IMR-90 (cell line): ENCODE measurements at regions not wholly inside any gene's neighbourhood (a gene's known extent, or its start where the extent isn't known, plus 50 kb on each side); places are given as distances from the start of the nearest gene placed in this dataset.
A peak's percentile ranks its signal among the peaks of the same experiment; 100 is the strongest.

Experiments
- ATAC-seq: fragments of 200-7000 bp; cut with Tn5 transposase; 2 replicates; pipeline ENCODE4 v1.9.1; 2020; ENCODE audit warnings: low read depth, mild to moderate bottlenecking, moderate library complexity
- BruUV-seq: library from RNA; stranded (reverse); fragments of 400-500 nt; replicated peaks from 2 replicates; lab custom pipeline; 2021; lab: Mats Ljungman, UMichigan
- CTCF ChIA-PET: fragments of 300-600 bp; formaldehyde crosslinking; extraction: SDS; loops from one replicate; lab custom pipeline; 2021; ENCODE audit warnings: antibody characterized with exemption; lab: Yijun Ruan, JAX
- POLR2A ChIA-PET: fragments of 300-600 bp; sonication (Branson Sonifier 250); formaldehyde crosslinking; loops from one replicate; lab custom pipeline; 2022; ENCODE audit warnings: antibody characterized with exemption; ENCODE audit not compliant: unreplicated experiment; lab: Charles Lee
- DNase-seq: peaks from one replicate; pipeline ENCODE4 v3.0.0; 2013
- H2AFZ ChIP-seq: replicated peaks from 2 replicates; pipeline ENCODE3; 2013; ENCODE audit warnings: low read length, mild to moderate bottlenecking; ENCODE audit not compliant: poor library complexity
- H2AK5ac ChIP-seq: 2 replicates; pipeline ENCODE4 v1.6.1; 2013; ENCODE audit warnings: low read depth, low read length, inconsistent platforms
- H2AK9ac ChIP-seq: replicated peaks from 2 replicates; pipeline ENCODE3; 2013; ENCODE audit warnings: mild to moderate bottlenecking, low read depth, low read length, moderate library complexity; ENCODE audit not compliant: poor library complexity
- H2BK120ac ChIP-seq: 2 replicates; pipeline ENCODE4 v1.6.1; 2013; ENCODE audit warnings: low read depth, low read length, inconsistent platforms
- H2BK15ac ChIP-seq: 3 replicates; pipeline ENCODE4 v1.6.1; 2013; ENCODE audit warnings: low read depth, low read length, inconsistent platforms
- H2BK20ac ChIP-seq: 2 replicates; pipeline ENCODE4 v1.6.1; 2013; ENCODE audit warnings: low read depth, mild to moderate bottlenecking, inconsistent platforms, low read length, moderate library complexity
- H2BK5ac ChIP-seq: 2 replicates; pipeline ENCODE4 v1.6.1; 2013; ENCODE audit warnings: mild to moderate bottlenecking, low read depth, low read length, inconsistent platforms; ENCODE audit not compliant: poor library complexity, severe bottlenecking
- H3K14ac ChIP-seq: replicated peaks from 2 replicates; pipeline ENCODE4 v1.6.1; 2013; ENCODE audit warnings: low read depth, low read length, inconsistent platforms
- H3K18ac ChIP-seq: 2 replicates; pipeline ENCODE4 v1.6.1; 2013; ENCODE audit warnings: low read depth, low read length, control low read depth
- H3K23ac ChIP-seq: 2 replicates; pipeline ENCODE4 v1.6.1; 2013; ENCODE audit warnings: low read depth, low read length, inconsistent platforms
- H3K27ac ChIP-seq: 2 replicates; pipeline ENCODE4 v1.5.1; 2013; ENCODE audit warnings: mild to moderate bottlenecking, control low read depth, low read length; ENCODE audit not compliant: insufficient read depth
- H3K27me3 ChIP-seq: 2 replicates; pipeline ENCODE4 v1.6.1; 2013; ENCODE audit warnings: low read length; ENCODE audit not compliant: control insufficient read depth, insufficient read depth
- H3K36me3 ChIP-seq: 2 replicates; pipeline ENCODE4 v1.6.1; 2013; ENCODE audit warnings: low read length, mixed read lengths; ENCODE audit not compliant: control insufficient read depth, insufficient read depth
- H3K4ac ChIP-seq: 2 replicates; pipeline ENCODE4 v1.6.1; 2013; ENCODE audit warnings: low read depth, low read length, inconsistent platforms
- H3K4me1 ChIP-seq: 2 replicates; pipeline ENCODE4 v1.6.1; 2013; ENCODE audit warnings: low read length, mixed read lengths; ENCODE audit not compliant: control insufficient read depth, insufficient read depth
- H3K4me2 ChIP-seq: 2 replicates; pipeline ENCODE4 v1.6.1; 2013; ENCODE audit warnings: low read depth, mild to moderate bottlenecking, control low read depth, low read length, moderate library complexity
- H3K4me3 ChIP-seq: 2 replicates; pipeline ENCODE4 v1.5.1; 2013; ENCODE audit warnings: low read depth, mild to moderate bottlenecking, control low read depth, low read length, moderate library complexity; ENCODE audit not compliant: insufficient read depth
- H3K56ac ChIP-seq: 2 replicates; pipeline ENCODE4 v1.6.1; 2013; ENCODE audit warnings: low read length, inconsistent platforms; ENCODE audit not compliant: insufficient read depth; ENCODE audit errors: extremely low read depth
- H3K79me1 ChIP-seq, 2 experiments: 2 replicates each; pipeline ENCODE4 v1.6.1; 2013; ENCODE audit warnings: low read length in 2 of 2, inconsistent platforms in 1 of 2, low read depth in 1 of 2
- H3K9ac ChIP-seq: 2 replicates; pipeline ENCODE4 v1.6.1; 2013; ENCODE audit warnings: low read depth, low read length, control low read depth
- H3K9me1 ChIP-seq: 2 replicates; pipeline ENCODE4 v1.6.1; 2013; ENCODE audit warnings: low read length, inconsistent platforms; ENCODE audit not compliant: insufficient read depth
- H3K9me3 ChIP-seq: 2 replicates; pipeline ENCODE4 v1.6.1; 2013; ENCODE audit warnings: low read length; ENCODE audit not compliant: control insufficient read depth, insufficient read depth
- H4K20me1 ChIP-seq: 2 replicates; pipeline ENCODE4 v1.6.1; 2013; ENCODE audit warnings: low read length, inconsistent platforms; ENCODE audit not compliant: insufficient read depth
- H4K5ac ChIP-seq: 2 replicates; pipeline ENCODE4 v1.6.1; 2013; ENCODE audit warnings: mild to moderate bottlenecking, low read depth, low read length, control low read depth
- H4K8ac ChIP-seq, 2 experiments: 2 replicates each; pipeline ENCODE4 v1.6.1; 2013; ENCODE audit warnings: low read depth in 2 of 2, low read length in 2 of 2, control low read depth in 1 of 2, inconsistent platforms in 1 of 2
- H4K91ac ChIP-seq: 2 replicates; pipeline ENCODE4 v1.6.1; 2013; ENCODE audit warnings: low read depth, low read length, inconsistent platforms; ENCODE audit not compliant: insufficient read depth
- CEBPB ChIP-seq: IDR thresholded peaks from 2 replicates; pipeline ENCODE4 v1.6.1; 2012; ENCODE audit warnings: low read depth, low read length, improper control_type of control experiment
- SMC3 ChIP-seq: fragments of 150-350 bp; IDR thresholded peaks from 2 replicates; pipeline ENCODE4 v1.6.1; 2016; ENCODE audit warnings: low read depth, mild to moderate bottlenecking, antibody characterized with exemption, low read length, moderate library complexity
- WGBS, 2 experiments: methylation state at CpG; one replicate each; pipeline versions ENCODE4 v1.1.5 to v1.1.7; 2013; ENCODE audit warnings: missing lambda C conversion rate in 2 of 2; ENCODE audit not compliant: insufficient read length in 1 of 2; ENCODE audit errors: extremely low coverage in 2 of 2; 5-methylcytosine and 5-hydroxymethylcytosine counted together
- dilution Hi-C: fragments of 300-500 bp; cut with HindIII; formaldehyde crosslinking; loops from one replicate; pipeline ENCODE4 v1.14.3; 2018; ENCODE audit warnings: low sequenced_read_pairs; ENCODE audit not compliant: unreplicated experiment
- in situ Hi-C: fragments of 300-500 bp; cut with MboI; formaldehyde crosslinking; loops from 3 replicates; pipeline ENCODE4 v1.14.3; 2019; ENCODE audit warnings: low sequenced_read_pairs, inconsistent platforms, mixed read lengths
- intact Hi-C: fragments of 100-400 bp; cut with micrococcal nuclease; formaldehyde crosslinking; loops from 2 replicates; pipeline ENCODE4 v1.10.0; 2022

GRCh38 chr5:158084292-158084691 is 225.3 kb upstream of the CLINT1 start:
- H2BK15ac ChIP-seq: no peak overlapping the region
- DNase-seq (no peak), ATAC-seq (no peak)
- no peak overlapping the region for H2BK120ac ChIP-seq
- no peak overlapping the region for H3K4me2 ChIP-seq
- BruUV-seq: no TSS peak
- no peaks in the 10 kb centered on the region for H3K9me3 ChIP-seq
- no peak overlapping the region for H3K23ac ChIP-seq
- no peak overlapping the region for H3K14ac ChIP-seq
- CTCF ChIA-PET: interaction anchor here (2.1 kb wide), 1 partner anchor 9 kb away, joined by 13 read pairs; no protein-coding TSS in a partner anchor
- no peak overlapping the region for H4K8ac ChIP-seq
- dilution Hi-C loops: no loop called here
- H4K20me1 ChIP-seq: no peaks in the 10 kb centered on the region
- POLR2A ChIA-PET: no interaction called here
- no peak for TF ChIP-seq SMC3
- 0 out of 2 replicates have a peak, but pooled peaks have one; percentile 15 for TF ChIP-seq CEBPB
- H2AFZ ChIP-seq: no peak overlapping the region
- no peak overlapping the region for H2AK9ac ChIP-seq
- H3K56ac ChIP-seq: no peak overlapping the region
- H3K79me1 ChIP-seq: no peaks in the 10 kb centered on the region
- no peaks in the 10 kb centered on the region for H3K4me1 ChIP-seq
- H3K9me1 ChIP-seq: no peaks in the 10 kb centered on the region
- no peak overlapping the region for H3K9ac ChIP-seq
- H3K27me3 ChIP-seq: no peaks in the 10 kb centered on the region
- H3K4ac ChIP-seq: no peak overlapping the region
- intact Hi-C loops: no loop called here
- no peak overlapping the region for H2AK5ac ChIP-seq
- no peak overlapping the region for H3K4me3 ChIP-seq
- H2BK20ac ChIP-seq: no peak overlapping the region
- WGBS, 2 experiments: no CpG with 5 or more reads among the region's 4 CpGs
- no peak overlapping the region for H3K27ac ChIP-seq
- H2BK5ac ChIP-seq: no peak overlapping the region
- no peak overlapping the region for H4K91ac ChIP-seq
- H3K18ac ChIP-seq: no peak overlapping the region
- no peak overlapping the region for H4K5ac ChIP-seq
- no peaks in the 10 kb centered on the region for H3K36me3 ChIP-seq
- in situ Hi-C loops: no loop called here
